ENCODE measurements at regions not wholly inside any gene's neighbourhood (a gene's known extent, or its start where the extent isn't known, plus 50 kb on each side); places are given as distances from the start of the nearest gene placed in this dataset.

DNA sequence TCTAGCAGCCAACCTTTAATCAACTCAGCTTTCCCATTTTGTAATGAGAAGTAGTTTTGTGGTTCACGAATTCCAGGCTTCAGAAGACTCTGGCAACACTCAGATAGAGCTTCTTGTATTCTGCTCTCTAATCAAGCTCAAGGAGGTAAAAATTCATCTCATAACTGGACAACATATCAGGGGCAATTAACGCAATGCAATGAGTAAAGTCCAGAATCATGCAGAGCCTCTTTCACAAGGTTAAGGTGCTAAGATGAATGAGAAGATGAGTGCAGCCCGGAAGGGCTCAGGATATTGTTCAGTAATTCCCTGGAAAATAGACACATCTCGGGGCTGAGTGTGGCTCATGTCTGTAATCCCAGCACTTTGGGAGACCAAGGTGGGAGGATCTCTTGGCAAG lies 527.7 kb downstream of the SOX11 start:
- DNase-seq: no peak
- no peaks in the 10 kb centered on the region for H3K27me3 Mint-ChIP-seq
- no peak overlapping the region for H3K27ac Mint-ChIP-seq
- H3K4me3 Mint-ChIP-seq: no peak overlapping the region
- ChIA-PET POLR2A (no interaction called here), CTCF (no interaction called here)
- no peaks in the 10 kb centered on the region for H3K4me1 Mint-ChIP-seq
- H3K9me3 Mint-ChIP-seq: peaks cover 3% of the 10 kb centered on the region
- H3K36me3 Mint-ChIP-seq (ENCODE audit: low read depth): no peaks in the 10 kb centered on the region

- no peak for DNase-seq
- peaks cover 3% of the 10 kb centered on the region for H3K9me3 Mint-ChIP-seq
- H3K36me3 Mint-ChIP-seq (ENCODE audit: low read depth): no peaks in the 10 kb centered on the region
- H3K27ac Mint-ChIP-seq: no peak overlapping the region
- no peak overlapping the region for H3K4me3 Mint-ChIP-seq
- ChIA-PET POLR2A (no interaction called here), CTCF (no interaction called here)
- no peaks in the 10 kb centered on the region for H3K4me1 Mint-ChIP-seq
- H3K27me3 Mint-ChIP-seq: no peaks in the 10 kb centered on the region
Measured at GRCh38 chr2:6222296-6222695, 530.1 kb downstream of the SOX11 start.

GRCh38 chr2:6224267-6224666 lies 532.1 kb downstream of the SOX11 start:
- ChIA-PET POLR2A (no interaction called here), CTCF (no interaction called here)
- Mint-ChIP-seq H3K27me3 (no peaks in the 10 kb centered on the region), H3K4me1 (no peaks in the 10 kb centered on the region), H3K36me3 (ENCODE audit: low read depth) (no peaks in the 10 kb centered on the region), H3K27ac (no peak overlapping the region), H3K4me3 (no peak overlapping the region), H3K9me3 (no peaks in the 10 kb centered on the region)
- no peak for DNase-seq

DNA sequence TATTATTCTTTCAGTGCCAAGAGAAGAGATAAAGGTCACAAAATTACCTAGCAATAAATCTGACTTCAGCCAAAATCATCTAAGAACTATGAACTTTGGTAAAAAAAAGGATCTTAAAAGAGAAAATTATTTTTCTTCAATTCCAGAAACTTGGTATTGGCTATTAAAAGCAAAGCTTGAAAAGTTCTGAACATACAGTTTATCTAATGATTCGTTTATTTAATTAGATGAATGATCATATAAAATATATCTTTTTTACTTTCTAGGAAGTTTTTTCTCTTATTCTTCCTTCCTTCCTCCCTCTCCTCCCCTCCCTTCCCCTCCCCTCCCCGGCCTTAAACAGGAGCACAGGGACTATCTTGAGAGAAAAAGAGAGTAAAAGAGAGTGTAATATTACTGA lies 536.1 kb downstream of the SOX11 start:
- Mint-ChIP-seq H3K4me3 (no peak overlapping the region), H3K27ac (no peak overlapping the region), H3K36me3 (ENCODE audit: low read depth) (no peaks in the 10 kb centered on the region), H3K27me3 (no peaks in the 10 kb centered on the region), H3K9me3 (no peaks in the 10 kb centered on the region), H3K4me1 (no peaks in the 10 kb centered on the region)
- ChIA-PET CTCF (no interaction called here), POLR2A (no interaction called here)
- no peak for DNase-seq

- ChIA-PET CTCF (no interaction called here), POLR2A (interaction anchor here (0.7 kb wide), 1 partner anchor 380 kb away, joined by 3 read pairs; no protein-coding TSS in a partner anchor)
- H3K9me3 Mint-ChIP-seq: no peaks in the 10 kb centered on the region
- DNase-seq: no peak
- no peak overlapping the region for H3K4me3 Mint-ChIP-seq
- no peaks in the 10 kb centered on the region for H3K27me3 Mint-ChIP-seq
- no peak overlapping the region for H3K27ac Mint-ChIP-seq
- no peaks in the 10 kb centered on the region for H3K36me3 Mint-ChIP-seq (ENCODE audit: low read depth)
- H3K4me1 Mint-ChIP-seq: no peaks in the 10 kb centered on the region
Measured at GRCh38 chr2:6231166-6231565, 539.0 kb downstream of the SOX11 start.

- H3K4me1 Mint-ChIP-seq: no peaks in the 10 kb centered on the region
- ChIA-PET POLR2A (no interaction called here), CTCF (no interaction called here)
- DNase-seq: no peak
- H3K27me3 Mint-ChIP-seq: no peaks in the 10 kb centered on the region
- no peak overlapping the region for H3K4me3 Mint-ChIP-seq
- no peaks in the 10 kb centered on the region for H3K36me3 Mint-ChIP-seq (ENCODE audit: low read depth)
- no peak overlapping the region for H3K27ac Mint-ChIP-seq
- peaks cover 4% of the 10 kb centered on the region for H3K9me3 Mint-ChIP-seq
Measured at GRCh38 chr2:6233993-6234392, 541.8 kb downstream of the SOX11 start.

DNA sequence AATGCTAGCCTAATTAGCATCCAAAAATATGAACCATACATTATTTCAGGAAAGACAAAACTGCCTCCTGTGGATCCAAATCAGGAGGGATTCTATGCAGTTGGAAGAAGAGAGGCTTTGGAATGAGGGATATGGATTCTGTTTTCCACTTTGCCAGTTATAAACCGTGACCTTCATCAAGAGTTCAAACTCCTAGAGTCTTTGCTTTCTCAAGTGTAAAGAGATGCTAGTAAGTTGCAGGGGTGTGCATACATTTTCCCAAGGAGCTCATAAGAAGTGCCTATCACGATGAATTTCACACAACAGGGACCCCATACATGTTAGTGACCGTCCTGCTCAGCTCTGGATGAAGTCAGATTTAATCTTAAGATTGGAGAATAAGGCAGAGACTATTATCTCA lies 542.5 kb downstream of the SOX11 start:
- ChIA-PET CTCF (no interaction called here), POLR2A (no interaction called here)

GRCh38 chr2:6236317-6236716 lies 544.1 kb downstream of the SOX11 start:
- POLR2A ChIA-PET: no interaction called here
- no peaks in the 10 kb centered on the region for H3K27me3 Mint-ChIP-seq
- no peaks in the 10 kb centered on the region for H3K4me1 Mint-ChIP-seq
- H3K9me3 Mint-ChIP-seq: peaks cover 15% of the 10 kb centered on the region
- no peaks in the 10 kb centered on the region for H3K36me3 Mint-ChIP-seq (ENCODE audit: low read depth)
- H3K27ac Mint-ChIP-seq: no peak overlapping the region
- CTCF ChIA-PET: no interaction called here
- DNase-seq: no peak
- H3K4me3 Mint-ChIP-seq: no peak overlapping the region

More for the DNA sequence above, 542.5 kb downstream of the SOX11 start:
- Mint-ChIP-seq H3K27me3 (no peaks in the 10 kb centered on the region), H3K4me3 (no peak overlapping the region), H3K36me3 (ENCODE audit: low read depth) (no peaks in the 10 kb centered on the region), H3K9me3 (peaks cover 9% of the 10 kb centered on the region), H3K4me1 (no peaks in the 10 kb centered on the region), H3K27ac (no peak overlapping the region)
- no peak for DNase-seq

- H3K4me1 Mint-ChIP-seq: no peaks in the 10 kb centered on the region
- no peak overlapping the region for H3K4me3 Mint-ChIP-seq
- H3K27me3 Mint-ChIP-seq: no peaks in the 10 kb centered on the region
- H3K9me3 Mint-ChIP-seq: peaks cover 16% of the 10 kb centered on the region
- H3K27ac Mint-ChIP-seq: no peak overlapping the region
- DNase-seq: no peak
- ChIA-PET CTCF (no interaction called here), POLR2A (no interaction called here)
- H3K36me3 Mint-ChIP-seq (ENCODE audit: low read depth): no peaks in the 10 kb centered on the region
Measured at GRCh38 chr2:6237039-6237660, 545.0 kb downstream of the SOX11 start.

DNA sequence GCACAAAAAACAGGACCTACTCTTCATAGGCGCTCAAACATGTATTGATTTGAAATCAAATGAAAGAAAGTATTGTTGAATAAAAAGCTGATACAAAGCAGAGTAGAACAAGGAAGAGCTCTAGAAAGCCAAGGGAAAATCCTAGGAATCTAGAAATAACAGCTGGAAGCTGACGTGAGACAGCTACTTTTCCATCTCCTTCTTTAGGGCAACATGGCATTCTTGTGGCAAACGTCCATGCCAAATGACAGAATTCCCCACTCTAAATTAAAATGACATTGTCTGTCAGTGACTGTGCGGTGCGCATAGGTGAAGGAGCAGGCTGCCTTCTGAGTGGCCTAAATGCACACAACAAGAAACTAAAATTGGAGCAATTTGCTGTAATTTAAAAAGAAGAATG lies 557.4 kb downstream of the SOX11 start:
- Mint-ChIP-seq H3K27ac (no peak overlapping the region), H3K4me1 (no peaks in the 10 kb centered on the region), H3K36me3 (ENCODE audit: low read depth) (no peaks in the 10 kb centered on the region), H3K9me3 (peaks cover 2% of the 10 kb centered on the region), H3K4me3 (no peak overlapping the region), H3K27me3 (no peaks in the 10 kb centered on the region)
- CTCF ChIA-PET: no interaction called here
- DNase-seq: no peak
- POLR2A ChIA-PET: no interaction called here

DNA sequence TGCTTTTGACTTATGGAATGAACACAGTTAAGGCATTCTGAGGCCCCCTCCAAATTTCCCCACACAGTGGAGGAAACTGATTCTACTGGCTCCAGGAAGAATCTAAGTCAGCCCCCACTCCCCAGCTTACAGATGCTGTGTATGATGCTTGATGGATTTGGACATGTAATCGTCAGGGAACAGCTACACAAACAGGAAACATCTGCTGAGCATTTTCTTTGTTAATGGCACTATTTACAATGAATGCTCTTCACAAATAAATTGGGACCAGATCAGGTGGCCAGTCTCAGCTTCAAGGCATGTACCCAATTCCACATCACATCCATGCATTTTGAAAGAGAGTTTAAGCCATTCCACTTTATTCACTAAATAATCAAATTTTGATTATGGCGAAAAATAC lies 562.3 kb downstream of the SOX11 start:
- ChIA-PET POLR2A (no interaction called here), CTCF (no interaction called here)
- no peak overlapping the region for H3K4me3 Mint-ChIP-seq
- no peaks in the 10 kb centered on the region for H3K4me1 Mint-ChIP-seq
- DNase-seq: no peak
- H3K27me3 Mint-ChIP-seq: no peaks in the 10 kb centered on the region
- H3K27ac Mint-ChIP-seq: no peak overlapping the region
- H3K9me3 Mint-ChIP-seq: peaks cover 4% of the 10 kb centered on the region
- H3K36me3 Mint-ChIP-seq (ENCODE audit: low read depth): no peaks in the 10 kb centered on the region

- ChIA-PET CTCF (no interaction called here), POLR2A (no interaction called here)
- H3K36me3 Mint-ChIP-seq (ENCODE audit: low read depth): no peaks in the 10 kb centered on the region
- DNase-seq: no peak
- H3K4me3 Mint-ChIP-seq: no peak overlapping the region
- no peak overlapping the region for H3K27ac Mint-ChIP-seq
- no peaks in the 10 kb centered on the region for H3K27me3 Mint-ChIP-seq
- H3K9me3 Mint-ChIP-seq: peaks cover 5% of the 10 kb centered on the region
- H3K4me1 Mint-ChIP-seq: no peaks in the 10 kb centered on the region
Measured at GRCh38 chr2:6264198-6264597, 572.0 kb downstream of the SOX11 start.

GRCh38 chr2:6281524-6281923 lies 584.2 kb downstream of the CMPK2 start:
- H3K36me3 Mint-ChIP-seq (ENCODE audit: low read depth): no peaks in the 10 kb centered on the region
- H3K9me3 Mint-ChIP-seq: peaks cover 7% of the 10 kb centered on the region
- H3K27ac Mint-ChIP-seq: no peak overlapping the region
- no peak overlapping the region for H3K4me3 Mint-ChIP-seq
- H3K4me1 Mint-ChIP-seq: no peaks in the 10 kb centered on the region
- ChIA-PET POLR2A (no interaction called here), CTCF (no interaction called here)
- DNase-seq: no peak
- H3K27me3 Mint-ChIP-seq: no peaks in the 10 kb centered on the region

- no peaks in the 10 kb centered on the region for H3K4me1 Mint-ChIP-seq
- no peaks in the 10 kb centered on the region for H3K27me3 Mint-ChIP-seq
- ChIA-PET POLR2A (no interaction called here), CTCF (no interaction called here)
- no peak overlapping the region for H3K4me3 Mint-ChIP-seq
- H3K36me3 Mint-ChIP-seq (ENCODE audit: low read depth): no peaks in the 10 kb centered on the region
- no peak overlapping the region for H3K27ac Mint-ChIP-seq
- DNase-seq: no peak
- peaks cover 3% of the 10 kb centered on the region for H3K9me3 Mint-ChIP-seq
Measured at GRCh38 chr2:6283259-6283658, 582.4 kb downstream of the CMPK2 start.

DNA sequence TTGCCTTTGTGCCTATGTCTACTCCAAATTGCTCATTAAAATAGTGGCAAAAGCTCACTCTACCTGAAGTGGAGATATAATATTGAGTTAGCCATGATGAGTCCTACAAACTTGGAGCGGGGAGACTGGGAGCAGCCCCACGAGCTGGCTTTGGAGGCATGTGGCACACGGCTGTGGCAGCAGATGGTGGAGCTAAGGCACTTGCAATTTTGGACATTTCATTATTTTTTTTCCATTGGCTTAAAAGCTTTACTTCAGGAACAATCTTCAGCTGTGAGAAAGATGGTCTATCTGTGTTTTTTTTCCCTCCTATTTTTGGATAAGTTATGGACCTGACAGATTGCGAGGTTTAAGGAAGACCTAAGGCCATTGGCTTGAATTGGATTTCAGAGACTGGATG lies 578.3 kb downstream of the CMPK2 start:
- POLR2A ChIA-PET: no interaction called here

More for the DNA sequence above, 578.3 kb downstream of the CMPK2 start:
- H3K36me3 Mint-ChIP-seq (ENCODE audit: low read depth): no peaks in the 10 kb centered on the region
- H3K27me3 Mint-ChIP-seq: no peaks in the 10 kb centered on the region
- H3K4me1 Mint-ChIP-seq: no peaks in the 10 kb centered on the region
- peaks cover 9% of the 10 kb centered on the region for H3K9me3 Mint-ChIP-seq
- H3K27ac Mint-ChIP-seq: no peak overlapping the region
- CTCF ChIA-PET: no interaction called here
- H3K4me3 Mint-ChIP-seq: no peak overlapping the region
- no peak for DNase-seq
